ENCODE measurements at regions not wholly inside any gene's neighbourhood (a gene's known extent, or its start where the extent isn't known, plus 50 kb on each side); places are given as distances from the start of the nearest gene placed in this dataset.

DNA sequence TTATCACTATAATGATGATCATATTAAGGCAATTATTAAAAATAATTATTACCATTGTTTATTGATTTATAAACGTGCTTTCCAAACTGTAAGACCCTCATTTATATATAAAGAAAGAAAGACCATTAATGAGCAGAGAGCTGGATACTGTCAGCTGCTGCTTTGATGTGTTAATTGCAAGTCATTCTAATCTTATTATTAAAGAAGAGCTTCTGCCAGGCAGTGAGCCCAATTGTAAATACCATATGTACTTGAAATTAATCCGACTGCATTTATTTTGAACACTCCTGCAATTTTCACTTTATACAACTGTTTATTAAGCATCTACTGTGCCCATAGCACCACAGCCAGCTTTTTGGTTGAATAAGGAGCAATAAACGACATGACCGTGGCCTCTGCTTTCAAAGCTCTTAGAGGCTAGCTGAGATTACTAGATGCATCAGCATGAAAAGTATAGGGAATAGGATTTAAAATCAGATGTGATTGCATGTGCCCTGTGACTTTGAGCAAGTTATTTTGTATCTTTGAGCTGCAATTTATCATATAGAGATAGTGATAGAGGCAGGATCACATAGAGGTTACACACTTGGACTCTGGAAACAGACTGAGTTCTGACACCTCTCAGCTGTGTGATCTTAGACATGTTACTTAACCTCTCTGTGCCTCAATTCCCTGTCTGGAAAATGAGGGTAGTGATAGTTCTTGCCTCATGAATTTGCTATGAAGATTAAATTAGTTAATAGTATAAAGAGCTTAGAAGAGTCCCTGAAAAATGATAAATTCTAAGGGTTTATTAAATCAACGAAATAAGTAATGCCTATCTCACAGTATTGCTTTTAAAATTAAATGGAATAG, 83.4 kb downstream of the MYCN start:
- no peak for DNase-seq

DNA sequence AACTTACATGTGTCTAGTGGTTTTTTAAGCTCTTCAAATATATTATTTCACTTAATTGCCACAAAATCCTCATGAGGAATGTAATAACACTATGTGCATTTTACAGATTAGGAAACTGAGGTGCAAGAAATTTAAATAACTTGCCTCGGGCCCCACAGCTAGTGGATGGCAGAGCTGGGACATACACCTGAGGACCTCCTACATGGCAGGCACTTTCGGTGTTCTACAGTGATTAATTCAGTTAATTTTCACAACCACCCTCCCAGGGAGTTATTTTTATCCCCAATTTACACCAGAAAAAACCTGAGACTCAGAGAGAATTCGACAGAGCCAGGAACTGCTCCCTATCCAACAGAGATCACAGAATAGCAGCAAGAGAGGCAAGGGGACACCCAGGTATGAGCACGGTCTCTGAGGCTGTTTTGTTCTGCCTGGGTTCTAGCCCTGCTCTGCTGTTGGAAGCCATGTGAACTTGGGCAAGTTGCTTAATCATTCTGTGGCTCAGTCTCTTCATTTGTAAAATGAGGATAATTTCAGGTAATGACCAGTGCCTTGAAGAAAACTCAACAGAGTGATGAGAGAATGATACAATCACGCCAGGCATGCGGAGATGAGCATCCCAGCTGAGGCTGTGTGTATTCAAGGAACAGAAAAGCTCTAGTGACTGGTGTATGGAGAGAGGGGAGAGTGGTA, 82.3 kb downstream of the MYCN start:
- DNase-seq: no peak

DNA sequence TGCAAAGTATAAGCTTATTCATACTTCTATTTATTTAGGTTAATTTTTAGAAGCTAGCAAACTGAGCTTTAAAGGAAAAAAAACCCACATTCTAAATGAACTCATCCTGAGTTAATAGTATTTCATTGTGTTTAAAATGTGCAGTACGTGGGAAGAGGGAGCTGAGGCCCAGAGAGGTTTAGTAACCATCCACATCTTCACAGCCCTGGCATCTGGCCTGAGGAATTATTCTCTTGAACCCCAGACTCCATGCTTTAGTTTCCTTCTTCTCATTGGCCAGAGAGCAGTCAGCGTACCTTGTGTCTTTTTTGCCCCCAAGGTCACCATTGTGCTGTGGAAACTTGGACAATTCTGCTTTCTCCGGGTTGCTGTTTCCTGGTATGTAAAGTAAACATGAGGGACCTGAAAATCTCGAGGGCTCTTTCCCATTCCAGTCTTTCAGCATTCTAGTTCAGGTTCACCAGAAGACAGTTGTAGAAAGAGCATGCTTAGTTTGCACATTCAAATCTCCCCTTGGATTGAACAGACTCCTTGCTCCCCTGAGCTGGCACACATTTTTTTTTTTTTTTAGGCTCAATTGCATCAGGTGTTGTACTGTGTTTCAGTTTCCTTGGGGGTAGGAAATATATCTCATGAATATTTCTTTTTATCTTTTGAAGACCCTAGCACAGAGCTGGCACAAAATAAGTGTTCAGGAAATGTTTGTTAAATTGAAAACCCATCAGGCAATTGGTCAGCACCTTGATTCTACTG, 81.4 kb downstream of the MYCN start:
- no peak for DNase-seq

DNA sequence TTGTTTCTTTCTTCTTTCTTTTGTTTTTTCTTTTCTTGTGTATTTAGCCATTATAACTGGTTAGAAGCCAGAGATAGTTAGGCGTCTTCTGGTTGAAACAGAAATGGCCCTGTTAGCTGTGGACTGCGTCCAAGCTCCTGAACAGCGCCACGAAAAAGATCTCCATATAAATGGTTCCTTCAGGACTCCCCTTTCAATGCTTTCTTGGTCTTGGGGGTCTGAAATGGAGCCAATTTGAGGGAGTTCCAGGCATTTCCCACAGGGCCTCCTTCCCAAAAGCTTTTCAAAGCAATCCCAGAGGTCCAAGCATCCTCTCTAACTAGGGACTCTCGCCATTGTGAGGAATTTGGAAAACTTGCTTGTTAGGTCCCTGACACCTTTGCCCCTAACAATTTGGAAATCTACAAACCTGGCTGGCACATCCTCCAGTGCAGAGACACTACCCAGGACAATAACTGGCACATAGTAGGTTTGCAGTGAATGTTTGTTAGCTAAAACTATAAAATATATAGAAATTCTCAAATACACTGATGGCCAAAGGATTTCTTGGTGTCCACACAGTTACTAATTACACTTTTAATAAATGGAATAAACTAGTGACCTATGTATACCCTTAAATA, 80.1 kb downstream of the MYCN start:
- no peak for DNase-seq

DNA sequence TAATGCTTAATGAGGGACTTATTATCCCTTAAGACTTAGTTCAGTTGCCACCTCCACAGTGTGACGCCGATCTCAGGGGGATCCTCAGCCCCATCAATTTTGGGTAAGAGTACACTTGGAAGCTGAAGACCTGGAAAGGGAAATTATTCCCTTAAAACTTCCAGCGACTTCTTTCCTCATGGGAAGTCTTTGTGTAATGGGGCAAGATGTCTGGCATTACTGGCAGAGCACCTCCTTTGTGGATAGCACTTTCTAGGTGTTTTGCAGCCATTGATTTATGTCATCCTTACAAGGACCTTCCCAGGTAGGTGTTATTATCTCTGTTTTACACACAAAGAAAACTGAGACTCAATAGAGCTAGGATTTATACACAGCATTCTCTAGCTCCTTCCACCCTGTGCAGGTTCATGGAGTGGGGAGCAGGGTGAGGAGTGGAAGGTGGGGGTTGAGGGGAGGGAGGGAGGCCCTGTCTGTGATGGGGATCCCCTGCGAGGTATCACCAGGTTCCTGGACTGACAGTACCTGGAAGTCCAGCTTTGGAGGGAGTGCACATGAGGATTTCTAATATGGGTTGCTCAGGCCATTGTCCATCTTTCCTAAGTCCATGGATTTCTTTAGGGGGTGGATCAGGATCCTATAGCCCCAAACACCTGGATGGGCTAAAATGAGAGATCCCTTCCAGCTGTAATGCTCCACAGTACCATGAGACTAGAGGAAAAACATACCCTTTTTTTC, 79.4 kb downstream of the MYCN start:
- no peak for DNase-seq

DNA sequence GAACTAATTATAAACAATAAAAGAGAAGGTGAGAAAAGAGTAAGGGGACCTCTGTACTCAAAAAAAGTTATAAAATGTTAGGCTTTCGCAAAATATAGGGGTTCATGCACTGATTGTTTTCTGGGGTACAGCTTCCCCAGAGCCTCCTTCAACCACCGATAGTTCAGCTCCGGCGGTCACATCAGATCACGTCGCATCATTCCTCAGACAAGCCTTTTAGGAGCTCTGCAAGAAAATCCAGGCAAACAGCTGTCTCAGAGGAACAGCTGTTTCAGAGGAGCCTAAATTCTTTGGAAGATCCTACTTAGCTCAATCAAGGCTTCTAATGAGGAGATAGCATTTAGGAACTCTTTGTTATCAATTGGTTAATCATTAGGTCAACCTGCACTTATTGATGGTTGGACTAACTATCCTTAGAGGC, 78.7 kb downstream of the MYCN start:
- DNase-seq: no peak

DNA sequence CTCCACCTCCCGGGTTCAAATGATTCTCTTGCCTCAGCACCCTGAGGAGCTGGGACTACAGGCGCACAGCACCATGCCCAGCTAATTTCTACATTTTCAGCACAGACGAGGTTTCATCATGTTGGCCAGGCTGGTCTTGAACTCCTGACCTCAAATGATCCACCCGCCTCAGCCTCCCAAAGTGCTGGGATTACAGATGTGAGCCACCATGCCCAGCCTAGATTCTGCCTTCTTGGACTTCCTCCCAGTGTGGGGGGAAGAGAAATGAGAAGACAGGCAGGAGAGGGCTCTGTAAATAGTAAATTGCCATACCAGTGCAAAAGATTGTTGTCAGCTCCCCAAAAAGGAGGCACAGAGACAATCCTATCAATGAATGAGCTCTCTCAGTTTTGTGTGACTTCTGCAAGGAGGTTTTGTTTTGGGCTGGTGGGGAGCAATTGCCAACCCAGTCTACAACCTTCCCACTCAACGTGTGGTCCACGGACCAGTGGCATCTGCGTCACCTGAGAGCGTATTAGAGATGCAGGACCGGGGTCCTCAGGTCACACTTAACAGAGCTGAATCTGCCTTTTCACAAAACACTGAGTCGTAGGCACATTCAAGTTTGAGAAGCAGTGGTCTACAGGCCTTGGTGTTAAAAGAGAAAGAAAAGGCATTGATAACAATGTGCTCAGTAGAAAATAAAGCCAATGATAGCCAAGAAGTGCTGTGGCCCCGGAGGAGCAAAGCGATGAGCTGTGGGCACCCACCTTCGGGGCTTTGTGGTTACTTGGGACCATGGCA, 78.1 kb downstream of the MYCN start:
- no peak for DNase-seq

DNA sequence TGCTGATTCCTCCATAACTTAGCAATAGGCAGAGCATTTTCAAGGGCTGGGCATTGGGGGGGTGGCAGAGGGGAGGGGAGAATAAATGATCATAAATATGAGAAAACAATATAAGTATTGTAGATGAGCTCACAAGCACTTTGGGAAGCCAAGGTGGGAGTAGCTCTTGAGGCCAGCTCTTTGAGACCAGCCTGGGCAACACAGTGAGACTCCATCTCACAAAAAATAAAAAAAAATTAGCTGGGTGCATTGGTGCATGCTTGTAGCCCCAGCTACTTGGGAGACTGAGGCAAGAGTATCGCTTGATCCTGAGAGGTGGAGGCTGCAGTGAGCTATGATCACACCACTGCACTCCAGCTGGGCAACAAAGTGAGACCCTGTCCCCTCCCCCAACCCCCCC, 75.9 kb downstream of the MYCN start:
- DNase-seq: no peak

DNA sequence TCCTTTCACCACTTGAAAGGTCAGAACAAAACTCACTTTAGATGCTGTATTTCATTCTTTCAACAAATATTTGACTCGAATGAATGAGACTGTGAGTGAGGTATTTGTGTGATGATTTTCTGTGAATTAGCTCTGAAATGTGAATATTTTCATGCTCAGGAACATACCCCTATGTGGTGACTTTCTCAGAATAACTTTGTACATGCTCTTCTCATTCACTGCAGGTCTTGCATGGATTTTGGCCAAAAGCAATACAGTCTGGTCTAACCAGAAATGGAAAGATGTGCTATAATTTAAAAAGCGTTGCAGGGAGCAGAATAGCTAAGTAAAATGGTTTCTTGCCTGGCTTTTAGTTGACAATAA, 75.5 kb downstream of the MYCN start:
- no peak for DNase-seq

DNA sequence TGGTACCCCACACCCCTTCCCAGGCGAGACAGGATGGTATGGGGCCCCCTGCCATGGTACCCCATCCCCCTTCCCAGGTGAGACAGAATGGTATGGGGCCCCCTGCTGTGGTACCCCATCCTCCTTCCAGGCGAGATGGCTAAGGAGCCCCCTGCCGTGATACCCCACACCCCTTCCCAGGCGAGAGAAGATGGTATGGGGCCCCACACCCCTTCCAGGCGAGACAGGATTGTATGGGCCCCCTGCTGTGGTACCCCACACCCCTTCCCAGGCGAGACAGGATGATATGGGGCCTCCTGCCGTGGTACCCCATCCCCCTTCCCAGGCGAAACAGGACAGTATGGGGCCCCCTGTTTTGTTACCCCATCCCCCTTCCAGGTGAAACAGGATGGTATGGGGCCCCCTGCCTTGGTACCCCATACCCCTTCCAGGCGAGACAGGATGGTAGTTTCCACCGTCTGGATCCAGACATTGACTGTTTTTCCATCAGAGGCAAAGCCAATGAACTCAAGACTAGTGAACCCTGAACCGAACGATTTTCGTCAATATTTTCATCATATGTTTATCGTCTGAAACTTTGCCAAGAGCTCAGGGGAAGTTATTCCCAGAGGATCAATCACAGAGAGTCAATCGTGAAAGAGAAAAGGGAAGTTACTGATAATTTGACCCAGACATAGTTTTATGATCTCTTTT, 75.0 kb downstream of the MYCN start:
- no peak for DNase-seq

DNA sequence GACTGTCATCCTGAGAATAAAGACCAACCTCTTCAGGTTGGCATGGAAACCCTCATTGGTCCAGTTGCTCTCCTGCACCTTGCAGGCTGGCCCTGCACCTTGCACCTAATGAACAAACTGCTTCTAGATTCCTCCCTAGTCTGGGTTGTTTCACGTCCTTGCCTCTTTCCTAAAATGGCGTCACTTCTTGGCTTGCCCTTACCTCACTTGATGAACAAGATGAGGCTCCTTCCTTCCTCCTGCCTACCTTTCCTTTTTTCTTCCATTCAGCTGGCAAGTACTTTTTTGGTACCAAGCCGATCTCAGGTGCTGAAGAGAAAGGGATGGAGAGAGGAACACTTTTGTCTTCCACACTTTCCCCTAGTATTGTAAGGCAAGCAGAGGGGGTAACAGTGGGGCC, 74.5 kb downstream of the MYCN start:
- DNase-seq: no peak

DNA sequence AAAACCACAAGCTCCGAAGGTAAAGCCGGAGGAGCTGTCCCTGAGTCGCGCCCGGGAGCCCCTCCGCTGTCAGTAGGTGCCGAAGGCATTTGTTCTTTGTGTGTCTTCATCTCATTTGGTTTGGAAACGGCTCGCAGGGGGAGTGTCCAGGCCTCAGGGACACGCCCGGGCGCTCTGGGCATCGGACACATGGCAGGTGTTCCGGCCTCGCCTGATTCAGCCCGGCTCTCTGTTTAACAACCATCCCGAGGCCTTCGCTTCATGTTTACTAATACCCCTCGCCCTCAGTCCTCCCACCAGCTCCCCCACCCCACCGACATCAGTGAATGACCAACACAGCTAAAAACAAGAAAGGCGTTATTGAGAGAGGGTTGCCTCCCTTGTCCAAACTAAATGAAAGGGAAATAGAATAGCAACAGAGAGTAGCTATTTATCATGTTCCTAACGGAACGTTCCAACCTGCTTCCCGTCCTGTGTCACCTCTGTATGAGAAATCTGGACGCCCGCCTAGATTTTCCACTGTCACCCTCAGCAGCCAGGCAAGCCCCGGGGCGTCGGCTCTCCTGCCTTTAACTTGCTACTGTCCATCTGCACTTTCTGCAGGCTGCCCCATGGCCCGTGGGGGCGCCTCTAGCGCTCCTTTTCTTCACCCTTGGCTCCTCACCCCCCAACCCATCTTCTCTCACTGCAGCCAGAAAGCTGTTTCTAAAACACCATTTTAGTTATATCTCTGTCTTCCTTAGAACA, 73.9 kb downstream of the MYCN start:
- DNase-seq: no peak

DNA sequence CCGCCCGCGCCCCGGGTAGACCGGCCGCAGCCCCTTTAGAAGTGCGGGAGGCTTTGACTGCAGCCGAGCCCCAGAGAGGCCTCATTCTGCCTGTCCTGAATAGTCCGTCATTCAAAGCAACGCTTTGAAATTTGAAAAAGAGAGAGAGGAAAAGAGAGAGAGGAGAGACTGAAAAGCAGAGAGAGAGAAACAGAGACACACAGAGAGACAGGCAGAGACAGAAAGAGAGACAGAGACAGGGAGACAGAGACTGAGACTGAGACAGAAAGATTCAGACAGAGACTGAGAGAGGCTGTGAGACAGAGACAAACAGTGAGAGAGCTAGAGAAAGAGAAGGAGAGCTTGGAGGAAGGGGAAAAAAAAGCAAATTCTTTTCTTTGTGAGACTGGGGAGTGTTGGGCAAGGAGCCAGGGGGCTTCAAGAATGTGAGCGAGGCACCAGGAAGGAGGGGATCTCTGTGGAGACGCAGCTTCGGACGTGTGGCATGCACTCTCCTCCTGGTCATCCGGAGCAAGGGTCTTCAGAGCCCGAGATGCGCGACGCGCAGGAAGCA, 73.1 kb downstream of the MYCN start:
- no peak for DNase-seq

DNA sequence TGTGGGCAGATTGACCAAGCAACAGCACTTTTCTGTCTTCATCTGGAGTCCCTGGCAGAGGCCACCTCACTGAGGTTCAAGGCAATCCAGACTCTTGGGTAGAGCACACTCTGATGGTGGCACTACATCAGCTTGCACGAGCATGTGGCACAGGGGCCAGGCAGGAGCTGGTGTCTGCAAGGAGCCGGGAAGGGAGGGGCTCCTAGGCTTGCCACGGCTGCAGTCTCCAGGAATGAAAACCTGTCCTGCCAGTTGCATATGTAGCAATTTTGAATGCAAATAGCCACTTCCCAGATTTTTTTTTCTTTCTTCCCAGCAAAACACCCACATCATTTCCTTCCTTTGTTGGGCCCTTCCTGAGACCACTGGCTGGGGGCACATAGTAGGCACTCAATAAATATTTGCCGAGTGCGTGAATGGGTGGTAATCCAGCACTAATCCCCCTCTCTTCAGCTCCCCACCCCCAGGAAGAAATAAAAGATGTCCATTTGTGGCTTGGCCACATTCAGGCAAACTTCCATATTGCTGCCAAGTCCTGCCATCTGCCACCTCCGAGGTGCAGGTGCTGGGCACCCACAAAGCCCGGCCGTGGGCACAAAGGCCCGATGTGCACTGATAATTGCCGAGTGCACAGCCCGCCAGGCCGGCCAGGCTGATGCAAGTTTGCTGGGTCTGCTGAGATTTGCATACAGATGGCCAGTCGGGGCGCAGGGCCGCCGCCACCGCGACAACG, 72.4 kb downstream of the MYCN start:
- DNase-seq: no peak

DNA sequence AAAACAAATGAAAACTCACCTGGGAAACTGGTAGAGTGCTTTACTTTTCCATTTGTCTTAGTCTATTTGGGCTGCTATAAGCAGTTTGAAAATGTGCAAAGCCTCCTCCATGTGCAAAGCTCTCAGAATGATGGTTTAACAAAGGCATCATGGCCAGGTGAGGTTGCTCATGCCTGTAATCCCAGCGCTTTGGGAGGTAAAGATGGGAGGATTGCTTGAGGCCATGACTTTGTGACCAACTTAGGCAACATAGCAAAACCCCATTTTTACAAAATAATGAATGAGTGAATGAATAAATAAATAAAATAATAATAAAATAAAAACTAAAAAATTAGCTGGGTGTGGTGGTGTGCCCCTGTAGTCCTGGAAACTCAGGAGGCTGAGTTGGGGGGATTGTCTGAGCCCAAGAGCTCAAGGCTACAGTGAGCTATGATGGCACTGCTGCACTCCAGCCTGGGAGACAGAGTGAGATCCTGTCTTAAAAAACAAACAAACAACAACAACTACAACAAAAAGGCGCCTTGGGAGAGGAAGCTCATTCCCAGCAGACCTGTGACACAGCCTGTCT, 71.8 kb downstream of the MYCN start:
- DNase-seq: no peak

DNA sequence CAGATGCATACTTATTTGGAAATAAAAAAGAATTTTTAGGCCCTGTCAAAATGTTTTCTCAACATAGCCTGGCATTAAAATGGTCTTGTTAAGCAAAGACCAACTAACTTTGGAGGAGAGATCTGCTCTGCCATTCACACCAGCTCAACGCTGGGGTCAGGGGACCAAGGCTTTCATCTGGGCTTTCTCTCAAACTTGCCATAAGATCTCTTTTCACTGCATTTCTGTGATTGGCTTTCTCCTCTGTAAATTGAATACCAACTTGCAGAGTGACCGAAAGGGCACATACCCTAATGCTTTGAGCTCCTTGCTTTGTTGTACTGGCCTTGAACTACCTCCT, 71.2 kb downstream of the MYCN start:
- no peak for DNase-seq

DNA sequence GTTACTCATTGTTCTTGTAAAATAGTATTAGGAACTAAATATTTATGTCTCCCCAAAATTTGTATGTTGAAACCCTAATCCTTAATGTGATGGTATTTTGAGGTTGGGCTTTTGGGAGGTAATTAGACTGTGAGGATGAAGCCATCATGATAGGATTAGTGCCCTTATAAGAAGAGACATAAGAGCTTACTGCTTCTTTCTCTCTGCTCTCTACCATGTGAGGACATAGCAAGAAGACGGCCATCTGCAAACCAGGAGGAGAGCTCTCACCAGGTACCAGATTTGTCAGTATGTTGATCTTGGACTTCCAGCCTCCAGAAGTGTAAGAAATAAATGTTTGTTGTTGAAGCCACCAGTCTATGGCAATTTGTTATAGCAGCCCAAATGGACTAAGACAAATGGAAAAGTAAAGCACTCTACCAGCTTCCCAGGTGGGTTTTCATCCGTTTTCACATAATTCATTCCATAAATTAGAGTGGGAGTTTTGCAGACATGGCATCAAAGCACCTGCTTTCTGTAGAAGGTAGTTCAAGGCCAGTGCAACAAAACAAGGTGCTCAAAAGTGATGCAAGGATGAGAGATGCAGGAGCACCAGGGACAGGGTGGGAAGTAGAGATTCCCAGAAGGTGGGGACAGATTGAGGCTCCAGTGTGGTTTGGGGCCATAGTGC, 70.7 kb downstream of the MYCN start:
- no peak for DNase-seq

DNA sequence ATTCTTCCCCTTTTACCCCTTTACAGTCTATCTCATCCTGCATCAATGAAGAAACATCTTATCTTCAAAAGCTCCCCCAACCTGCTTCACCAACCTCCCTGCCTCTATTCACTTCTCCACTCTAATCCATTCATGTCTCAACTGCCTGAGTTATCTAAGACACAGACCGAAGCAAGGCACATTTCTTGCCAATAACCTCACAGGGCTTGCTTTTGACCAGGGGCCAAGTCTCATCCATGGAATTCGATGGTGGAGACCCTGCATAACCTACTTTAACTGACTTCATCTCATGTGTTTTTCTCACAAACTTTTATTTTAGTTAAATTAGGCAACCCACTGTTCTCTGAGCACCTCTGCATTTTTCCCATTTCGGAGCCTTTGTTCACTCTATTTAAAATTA, 69.7 kb downstream of the MYCN start:
- DNase-seq: no peak

DNA sequence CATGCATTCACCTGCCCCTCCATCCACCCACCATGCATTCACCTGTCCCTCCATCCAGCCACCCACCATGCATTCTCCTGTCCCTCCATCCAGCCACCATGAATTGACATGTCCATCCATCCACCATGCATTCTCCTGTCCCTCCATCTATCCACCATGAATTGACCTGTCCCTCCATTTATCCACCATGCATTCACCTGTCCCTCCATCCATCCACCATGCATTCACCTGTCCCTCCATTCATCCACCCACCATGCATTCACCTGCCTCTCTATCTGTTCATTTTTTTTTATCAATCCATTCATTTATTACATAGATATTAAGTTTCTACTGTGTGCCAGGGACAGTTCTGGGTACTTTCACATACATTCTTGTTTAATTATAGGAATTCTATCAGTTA, 69.2 kb downstream of the MYCN start:
- DNase-seq: no peak

Measured in activated T-cell treated with anti-CD3 and anti-CD28 coated beads, Interleukin-2, amount 50 U/mL, for 1 hour (primary cell).